ENCODE measurements at regions not wholly inside any gene's neighbourhood (a gene's known extent, or its start where the extent isn't known, plus 50 kb on each side); places are given as distances from the start of the nearest gene placed in this dataset.

GRCh38 chr14:51145246-51145645, 50.3 kb upstream of the TRIM9 start:
- peaks cover 1 to 5% of the 10 kb centered on the region in 2 donors for H3K4me1 Mint-ChIP-seq
- H3K9me3 Mint-ChIP-seq, result peaks cover 0 to 1% of the 10 kb centered on the region in 2 donors
- H3K36me3 Mint-ChIP-seq, result no peaks in the 10 kb centered on the region
- no peak for ATAC-seq (replicated peaks)
- no peak overlapping the region for H3K27ac Mint-ChIP-seq
- no peak overlapping the region for H3K4me3 Mint-ChIP-seq
- DNase-seq, result no peak
- H3K27me3 Mint-ChIP-seq, result peaks cover 6 to 16% of the 10 kb centered on the region in 2 donors

GRCh38 chr14:51147183-51147582, 52.3 kb upstream of the TRIM9 start:
- H3K36me3 Mint-ChIP-seq, result no peaks in the 10 kb centered on the region
- H3K4me3 Mint-ChIP-seq, result no peak overlapping the region
- peaks cover 1 to 5% of the 10 kb centered on the region in 2 donors for H3K4me1 Mint-ChIP-seq
- peaks cover 6 to 13% of the 10 kb centered on the region in 2 donors for H3K27me3 Mint-ChIP-seq
- ATAC-seq (replicated peaks) (no peak), DNase-seq (no peak)
- H3K9me3 Mint-ChIP-seq, result peaks cover 0 to 1% of the 10 kb centered on the region in 2 donors
- H3K27ac Mint-ChIP-seq, result no peak overlapping the region

GRCh38 chr14:51155326-51155725, 60.4 kb upstream of the TRIM9 start:
- peaks cover 12 to 20% of the 10 kb centered on the region in 2 donors for H3K4me1 Mint-ChIP-seq
- H3K27me3 Mint-ChIP-seq, result no peaks in the 10 kb centered on the region
- H3K4me3 Mint-ChIP-seq, result no peak overlapping the region
- no peak overlapping the region for H3K27ac Mint-ChIP-seq
- no peaks in the 10 kb centered on the region for H3K9me3 Mint-ChIP-seq
- no peak for ATAC-seq (replicated peaks)
- H3K36me3 Mint-ChIP-seq, result no peaks in the 10 kb centered on the region
- DNase-seq, result no peak

- H3K27ac Mint-ChIP-seq, result no peak overlapping the region
- peaks cover 17 to 28% of the 10 kb centered on the region in 2 donors for H3K4me1 Mint-ChIP-seq
These were observed 62.1 kb upstream of the TRIM9 start for GRCh38 chr14:51157012-51157411.

GRCh38 chr14:51160871-51161270, 66.0 kb upstream of the TRIM9 start:
- H3K27me3 Mint-ChIP-seq, result no peaks in the 10 kb centered on the region
- H3K36me3 Mint-ChIP-seq, result peaks cover 0 to 2% of the 10 kb centered on the region in 2 donors
- ATAC-seq (replicated peaks) (peak; percentile 47 to 56), DNase-seq (no peak)
- peak overlapping the region; percentile 10 to 14 for H3K4me3 Mint-ChIP-seq
- H3K27ac Mint-ChIP-seq, result peak overlapping the region; percentile 68
- peaks cover 0 to 1% of the 10 kb centered on the region in 2 donors for H3K9me3 Mint-ChIP-seq
- H3K4me1 Mint-ChIP-seq, result peaks cover 33 to 53% of the 10 kb centered on the region in 2 donors

More at GRCh38 chr14:51157012-51157411, 62.1 kb upstream of the TRIM9 start:
- Mint-ChIP-seq H3K4me3 (no peak overlapping the region), H3K27me3 (no peaks in the 10 kb centered on the region), H3K9me3 (peaks cover 0 to 1% of the 10 kb centered on the region in 2 donors), H3K36me3 (no peaks in the 10 kb centered on the region)
- ATAC-seq (replicated peaks), result peak; percentile 67 to 70
- DNase-seq, result no peak

- Mint-ChIP-seq H3K36me3 (peaks cover 3 to 5% of the 10 kb centered on the region in 2 donors), H3K9me3 (peaks cover 0 to 1% of the 10 kb centered on the region in 2 donors), H3K27me3 (no peaks in the 10 kb centered on the region), H3K27ac (no peak overlapping the region), H3K4me1 (peaks cover 34 to 55% of the 10 kb centered on the region in 2 donors), H3K4me3 (no peak overlapping the region)
- ATAC-seq (replicated peaks) (no peak), DNase-seq (no peak)
These were observed 70.5 kb upstream of the TRIM9 start for GRCh38 chr14:51165415-51165814.

GRCh38 chr14:51167587-51168214, 72.3 kb upstream of the TMX1 start:
- DNase-seq, result no peak
- Mint-ChIP-seq H3K27me3 (no peaks in the 10 kb centered on the region), H3K4me3 (peak overlapping the region in 1 of 2 donors; percentile 29), H3K27ac (peak overlapping the region; percentile 82), H3K4me1 (peaks cover 28 to 49% of the 10 kb centered on the region in 2 donors), H3K36me3 (peaks cover 3 to 5% of the 10 kb centered on the region in 2 donors), H3K9me3 (no peaks in the 10 kb centered on the region)
- peak; percentile 93 to 94 for ATAC-seq (replicated peaks)

GRCh38 chr14:51168215-51168613, 71.8 kb upstream of the TMX1 start:
- H3K9me3 Mint-ChIP-seq, result no peaks in the 10 kb centered on the region
- ATAC-seq (replicated peaks) (peak; percentile 25 to 52), DNase-seq (no peak)
- H3K27me3 Mint-ChIP-seq, result peaks cover 0 to 2% of the 10 kb centered on the region in 2 donors
- peaks cover 28 to 47% of the 10 kb centered on the region in 2 donors for H3K4me1 Mint-ChIP-seq
- H3K4me3 Mint-ChIP-seq, result peak overlapping the region in 1 of 2 donors; percentile 29
- peaks cover 4 to 5% of the 10 kb centered on the region in 2 donors for H3K36me3 Mint-ChIP-seq
- peak overlapping the region; percentile 82 for H3K27ac Mint-ChIP-seq

GRCh38 chr14:51173863-51174262, 66.2 kb upstream of the TMX1 start:
- Mint-ChIP-seq H3K36me3 (peaks cover 0 to 3% of the 10 kb centered on the region in 2 donors), H3K4me1 (peaks cover 3 to 12% of the 10 kb centered on the region in 2 donors), H3K4me3 (no peak overlapping the region), H3K27me3 (peaks cover 6 to 25% of the 10 kb centered on the region in 2 donors), H3K9me3 (no peaks in the 10 kb centered on the region), H3K27ac (no peak overlapping the region)
- ATAC-seq (replicated peaks) (no peak), DNase-seq (no peak)

- H3K36me3 Mint-ChIP-seq, result peaks cover 0 to 3% of the 10 kb centered on the region in 2 donors
- ATAC-seq (replicated peaks) (no peak), DNase-seq (no peak)
- no peak overlapping the region for H3K27ac Mint-ChIP-seq
- no peak overlapping the region for H3K4me3 Mint-ChIP-seq
- peaks cover 16 to 33% of the 10 kb centered on the region in 2 donors for H3K4me1 Mint-ChIP-seq
- no peaks in the 10 kb centered on the region for H3K9me3 Mint-ChIP-seq
- peaks cover 6 to 25% of the 10 kb centered on the region in 2 donors for H3K27me3 Mint-ChIP-seq
These were observed 63.2 kb upstream of the TMX1 start for GRCh38 chr14:51176839-51177238.

GRCh38 chr14:51180577-51180976, 59.5 kb upstream of the TMX1 start:
- H3K27me3 Mint-ChIP-seq, result peaks cover 6 to 12% of the 10 kb centered on the region in 2 donors
- H3K9me3 Mint-ChIP-seq, result peaks cover 4 to 5% of the 10 kb centered on the region in 2 donors
- ATAC-seq (replicated peaks) (peak; percentile 84 to 89), DNase-seq (peak; percentile 42)
- H3K4me1 Mint-ChIP-seq, result peaks cover 25 to 51% of the 10 kb centered on the region in 2 donors
- H3K36me3 Mint-ChIP-seq, result peaks cover 6 to 16% of the 10 kb centered on the region in 2 donors
- H3K27ac Mint-ChIP-seq, result peak overlapping the region; percentile 81
- H3K4me3 Mint-ChIP-seq, result peak overlapping the region; percentile 55 to 60

GRCh38 chr14:51182131-51182565, 57.9 kb upstream of the TMX1 start:
- no peak overlapping the region for H3K27ac Mint-ChIP-seq
- H3K4me1 Mint-ChIP-seq, result peaks cover 31 to 59% of the 10 kb centered on the region in 2 donors
- peaks cover 4 to 5% of the 10 kb centered on the region in 2 donors for H3K9me3 Mint-ChIP-seq
- H3K4me3 Mint-ChIP-seq, result no peak overlapping the region
- H3K36me3 Mint-ChIP-seq, result peaks cover 8 to 16% of the 10 kb centered on the region in 2 donors
- ATAC-seq (replicated peaks) (no peak), DNase-seq (no peak)
- H3K27me3 Mint-ChIP-seq, result no peaks in the 10 kb centered on the region

- peaks cover 26 to 55% of the 10 kb centered on the region in 2 donors for H3K4me1 Mint-ChIP-seq
- peak overlapping the region; percentile 60 to 61 for H3K4me3 Mint-ChIP-seq
- peaks cover 4 to 5% of the 10 kb centered on the region in 2 donors for H3K9me3 Mint-ChIP-seq
- DNase-seq (peak; percentile 62), ATAC-seq (replicated peaks) (peak; percentile 56 to 60)
- no peaks in the 10 kb centered on the region for H3K27me3 Mint-ChIP-seq
- H3K36me3 Mint-ChIP-seq, result peaks cover 8 to 16% of the 10 kb centered on the region in 2 donors
- peak overlapping the region; percentile 96 for H3K27ac Mint-ChIP-seq
These were observed 54.9 kb upstream of the TMX1 start for GRCh38 chr14:51185180-51185579.

GRCh38 chr14:51185754-51186153, 54.3 kb upstream of the TMX1 start:
- Mint-ChIP-seq H3K4me1 (peaks cover 24 to 54% of the 10 kb centered on the region in 2 donors), H3K27ac (peak overlapping the region; percentile 49), H3K4me3 (peak overlapping the region in 1 of 2 donors; percentile 1), H3K9me3 (peaks cover 4 to 5% of the 10 kb centered on the region in 2 donors), H3K36me3 (peaks cover 8 to 16% of the 10 kb centered on the region in 2 donors), H3K27me3 (no peaks in the 10 kb centered on the region)
- DNase-seq (peak; percentile 33), ATAC-seq (replicated peaks) (peak; percentile 91)
